HFF-Myc (cell line): ENCODE measurements at regions not wholly inside any gene's neighbourhood (a gene's known extent, or its start where the extent isn't known, plus 50 kb on each side); places are given as distances from the start of the nearest gene placed in this dataset.

ENCODE experiments used
- DNase-seq: peaks from one replicate; pipeline ENCODE4 v3.0.0-alpha.2; 2011; ENCODE audit warnings: low read depth; ENCODE audit errors: extremely low read depth
- H3K4me3 ChIP-seq: replicated peaks from 2 replicates; pipeline ENCODE4 v1.5.1; 2011; ENCODE audit warnings: low read depth, mild to moderate bottlenecking, control low read depth, low read length
- TF ChIP-seq, protein P1 (sequence below): IDR thresholded peaks from 2 replicates; pipeline ENCODE4 v1.5.1; 2012; ENCODE audit warnings: mild to moderate bottlenecking, low read depth, low read length, control low read depth; ENCODE audit errors: missing control alignments

DNA sequence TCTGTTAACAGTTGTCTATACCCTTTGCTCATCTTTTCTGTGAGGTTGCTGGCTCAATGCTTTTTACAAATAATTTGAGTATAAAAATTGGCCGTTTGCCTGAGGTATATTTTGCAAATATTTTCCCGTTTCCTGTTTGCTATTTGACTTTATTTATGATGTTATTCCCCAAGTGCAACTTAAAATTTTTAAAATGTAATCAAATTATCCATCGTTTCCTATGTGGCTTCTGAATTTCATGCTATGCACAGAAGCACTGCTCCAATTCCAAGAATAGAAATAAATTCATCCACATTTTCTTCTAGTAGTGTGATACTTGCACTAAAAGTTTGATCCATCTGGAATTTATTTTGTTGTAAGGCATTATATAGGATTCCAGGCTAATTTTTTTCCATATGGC, 123.6 kb downstream of the ZNF608 start:
- no peak for DNase-seq
- H3K4me3 ChIP-seq: no peak overlapping the region
- TF ChIP-seq, protein P1, sequence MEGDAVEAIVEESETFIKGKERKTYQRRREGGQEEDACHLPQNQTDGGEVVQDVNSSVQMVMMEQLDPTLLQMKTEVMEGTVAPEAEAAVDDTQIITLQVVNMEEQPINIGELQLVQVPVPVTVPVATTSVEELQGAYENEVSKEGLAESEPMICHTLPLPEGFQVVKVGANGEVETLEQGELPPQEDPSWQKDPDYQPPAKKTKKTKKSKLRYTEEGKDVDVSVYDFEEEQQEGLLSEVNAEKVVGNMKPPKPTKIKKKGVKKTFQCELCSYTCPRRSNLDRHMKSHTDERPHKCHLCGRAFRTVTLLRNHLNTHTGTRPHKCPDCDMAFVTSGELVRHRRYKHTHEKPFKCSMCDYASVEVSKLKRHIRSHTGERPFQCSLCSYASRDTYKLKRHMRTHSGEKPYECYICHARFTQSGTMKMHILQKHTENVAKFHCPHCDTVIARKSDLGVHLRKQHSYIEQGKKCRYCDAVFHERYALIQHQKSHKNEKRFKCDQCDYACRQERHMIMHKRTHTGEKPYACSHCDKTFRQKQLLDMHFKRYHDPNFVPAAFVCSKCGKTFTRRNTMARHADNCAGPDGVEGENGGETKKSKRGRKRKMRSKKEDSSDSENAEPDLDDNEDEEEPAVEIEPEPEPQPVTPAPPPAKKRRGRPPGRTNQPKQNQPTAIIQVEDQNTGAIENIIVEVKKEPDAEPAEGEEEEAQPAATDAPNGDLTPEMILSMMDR: no peak

DNA sequence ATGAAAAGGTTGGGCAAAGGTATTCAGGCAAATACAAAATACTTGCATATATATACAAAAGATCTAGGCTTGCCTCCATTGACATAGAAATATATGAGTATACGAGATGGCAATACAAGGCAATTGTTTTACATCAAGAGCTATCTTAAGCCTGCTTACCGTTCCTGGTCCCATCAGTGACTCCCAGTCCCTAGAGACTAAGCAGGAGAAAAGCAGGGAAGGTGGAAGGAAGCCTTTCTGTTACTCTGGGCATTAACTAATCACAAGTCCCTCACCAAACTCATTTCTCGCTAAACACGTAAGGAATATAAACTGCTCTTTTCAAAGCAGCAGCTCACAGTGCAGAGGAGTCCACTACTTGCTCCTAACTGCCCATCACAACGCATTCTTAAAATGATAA, 125.2 kb downstream of the ZNF608 start:
- no peak for DNase-seq
- TF ChIP-seq, protein P1: no peak
- no peak overlapping the region for H3K4me3 ChIP-seq

DNA sequence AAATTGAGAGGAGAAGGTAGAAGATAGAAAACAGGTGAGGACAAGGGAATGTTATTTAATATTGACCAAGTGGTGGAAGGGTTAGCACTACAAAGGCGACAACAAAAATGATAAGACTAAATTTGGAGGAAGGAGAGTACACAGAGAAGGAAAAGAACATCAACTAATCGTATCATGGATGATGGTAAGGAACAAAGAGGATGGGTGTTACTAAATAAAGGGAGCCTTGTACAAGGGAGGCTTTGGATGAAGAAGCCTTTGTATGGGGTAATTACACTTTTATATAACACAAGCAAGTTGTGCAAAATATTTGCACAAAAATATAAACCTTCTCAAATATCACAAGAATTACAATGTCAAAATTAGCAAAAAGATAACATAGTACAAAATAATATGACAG, 125.7 kb downstream of the ZNF608 start:
- H3K4me3 ChIP-seq: no peak overlapping the region
- TF ChIP-seq, protein P1: no peak
- DNase-seq: no peak

DNA sequence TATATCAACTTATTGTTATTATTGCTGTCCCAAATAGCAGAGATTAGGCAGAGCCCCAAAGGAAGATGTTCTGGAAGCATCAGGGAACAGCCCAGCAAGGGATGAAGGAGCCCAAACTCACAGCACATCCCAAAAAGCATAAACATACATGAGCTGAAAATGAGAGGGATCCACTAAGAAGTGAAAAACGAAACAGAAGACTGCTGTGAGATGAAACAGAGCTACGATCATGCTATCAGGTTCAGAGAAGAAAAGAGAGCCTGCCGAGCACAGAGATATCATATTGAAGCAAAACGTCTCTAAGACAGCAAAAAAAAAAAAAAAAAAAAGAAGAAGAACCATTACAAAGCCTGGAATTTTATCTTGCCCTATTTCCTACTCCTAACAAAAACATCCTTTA, 127.3 kb downstream of the ZNF608 start:
- TF ChIP-seq, protein P1: no peak
- DNase-seq: no peak
- no peak overlapping the region for H3K4me3 ChIP-seq

DNA sequence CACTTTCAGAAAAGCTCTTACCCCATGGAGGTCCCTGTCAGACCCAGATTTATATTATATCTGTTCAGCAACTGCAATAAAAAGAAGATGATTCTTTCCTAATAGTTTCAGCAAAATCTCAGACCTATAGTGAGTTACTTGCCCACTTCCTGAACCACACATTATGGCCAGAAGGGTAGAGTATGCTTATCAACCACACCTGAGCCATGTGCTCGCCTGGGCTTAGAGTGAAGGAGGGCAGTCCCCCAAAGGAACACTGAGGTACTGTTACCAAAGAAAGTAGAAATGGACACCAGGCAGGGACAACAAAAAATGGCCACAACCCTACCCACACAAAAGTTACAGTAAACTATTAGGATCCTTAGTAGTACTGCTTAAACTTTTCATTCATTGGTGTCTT, 128.7 kb downstream of the ZNF608 start:
- no peak overlapping the region for H3K4me3 ChIP-seq
- DNase-seq: no peak
- TF ChIP-seq, protein P1: no peak

DNA sequence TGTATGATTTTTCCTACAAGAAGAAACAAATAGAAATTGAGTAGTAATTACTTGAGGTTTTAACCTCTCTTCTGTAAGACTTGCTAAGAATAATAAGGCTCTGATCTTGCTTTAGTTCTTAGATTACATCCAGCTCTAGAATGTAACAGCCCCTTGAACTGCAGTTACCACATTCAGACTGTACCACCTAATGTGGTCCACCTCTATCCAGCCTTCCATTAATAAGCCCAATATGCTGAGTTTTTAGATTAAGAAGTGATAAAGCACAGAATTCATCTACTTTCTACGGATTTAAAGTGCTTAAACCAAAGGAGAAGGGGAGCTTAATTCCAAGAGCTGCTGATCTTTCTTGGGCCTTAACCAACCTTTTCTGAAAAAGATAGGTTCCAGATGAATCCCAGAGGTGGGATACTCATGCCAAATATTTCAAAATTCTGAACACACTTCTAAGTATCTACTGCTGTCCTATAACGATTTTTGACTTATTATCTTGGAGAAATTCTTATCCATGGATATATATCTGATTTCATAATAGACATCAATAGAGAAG, 131.5 kb downstream of the ZNF608 start:
- DNase-seq: no peak
- no peak overlapping the region for H3K4me3 ChIP-seq
- TF ChIP-seq, protein P1: no peak

DNA sequence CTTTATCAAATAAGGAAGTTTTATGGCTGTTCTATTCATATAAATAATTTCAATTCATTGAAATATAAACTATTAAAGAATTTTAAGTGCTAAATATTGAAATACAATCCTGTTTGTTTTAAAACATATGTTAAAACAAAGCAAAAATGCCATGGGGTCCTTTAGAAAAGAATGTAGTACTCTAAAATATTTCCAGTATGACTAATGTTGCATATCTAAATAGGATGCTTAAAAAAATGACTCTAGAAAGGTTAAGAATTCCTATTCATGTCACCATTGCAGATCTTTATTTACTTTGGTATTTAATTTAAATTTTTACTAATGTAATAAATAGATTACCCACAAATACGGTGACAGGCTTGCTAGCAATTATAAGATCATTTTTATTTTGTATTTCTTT, 132.3 kb downstream of the ZNF608 start:
- H3K4me3 ChIP-seq: no peak overlapping the region
- TF ChIP-seq, protein P1: no peak
- DNase-seq: no peak
